ENCODE measurements at regions not wholly inside any gene's neighbourhood (a gene's known extent, or its start where the extent isn't known, plus 50 kb on each side); places are given as distances from the start of the nearest gene placed in this dataset.
A peak's percentile ranks its signal among the peaks of the same experiment; 100 is the strongest.
"Not testable (repeated sequence)": the region's sequence is repeated elsewhere in the genome, so short reads cannot be mapped to it uniquely, and the experiment has no call there.

DNA sequence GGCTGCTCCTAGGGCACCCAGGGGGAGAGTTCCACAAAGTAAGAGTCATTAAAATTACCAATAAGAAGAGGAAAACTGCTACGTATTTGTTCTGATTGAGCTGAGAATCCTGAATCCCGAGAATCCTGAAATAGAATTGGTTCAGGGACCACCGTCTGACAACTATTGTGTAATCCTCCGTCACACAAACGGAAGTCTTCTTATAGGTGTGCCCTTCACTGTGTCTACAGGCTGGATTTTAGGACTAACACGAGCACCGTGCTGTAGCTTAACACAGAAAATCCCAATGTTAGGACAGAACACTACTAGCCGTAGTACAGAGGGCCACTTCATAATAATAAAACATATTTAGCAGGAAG is 50.6 kb upstream of the RNF182 start:
- H3K27ac Mint-ChIP-seq: peak overlapping the region; percentile 95
- H3K36me3 Mint-ChIP-seq: no peaks in the 10 kb centered on the region
- no peak for DNase-seq (ENCODE audit: extremely low spot score, unreplicated experiment)
- TF ChIP-seq, protein P1, sequence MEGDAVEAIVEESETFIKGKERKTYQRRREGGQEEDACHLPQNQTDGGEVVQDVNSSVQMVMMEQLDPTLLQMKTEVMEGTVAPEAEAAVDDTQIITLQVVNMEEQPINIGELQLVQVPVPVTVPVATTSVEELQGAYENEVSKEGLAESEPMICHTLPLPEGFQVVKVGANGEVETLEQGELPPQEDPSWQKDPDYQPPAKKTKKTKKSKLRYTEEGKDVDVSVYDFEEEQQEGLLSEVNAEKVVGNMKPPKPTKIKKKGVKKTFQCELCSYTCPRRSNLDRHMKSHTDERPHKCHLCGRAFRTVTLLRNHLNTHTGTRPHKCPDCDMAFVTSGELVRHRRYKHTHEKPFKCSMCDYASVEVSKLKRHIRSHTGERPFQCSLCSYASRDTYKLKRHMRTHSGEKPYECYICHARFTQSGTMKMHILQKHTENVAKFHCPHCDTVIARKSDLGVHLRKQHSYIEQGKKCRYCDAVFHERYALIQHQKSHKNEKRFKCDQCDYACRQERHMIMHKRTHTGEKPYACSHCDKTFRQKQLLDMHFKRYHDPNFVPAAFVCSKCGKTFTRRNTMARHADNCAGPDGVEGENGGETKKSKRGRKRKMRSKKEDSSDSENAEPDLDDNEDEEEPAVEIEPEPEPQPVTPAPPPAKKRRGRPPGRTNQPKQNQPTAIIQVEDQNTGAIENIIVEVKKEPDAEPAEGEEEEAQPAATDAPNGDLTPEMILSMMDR (conservative IDR thresholded peaks at IDR 0.05): no peak
- peaks cover 4% of the 10 kb centered on the region for H3K27me3 Mint-ChIP-seq
- H3K4me1 Mint-ChIP-seq (ENCODE audit: unreplicated experiment): peaks cover 8% of the 10 kb centered on the region
- H3K4me3 Mint-ChIP-seq: peak overlapping the region; percentile 88
- H3K9me3 Mint-ChIP-seq: peaks cover 10% of the 10 kb centered on the region

DNA sequence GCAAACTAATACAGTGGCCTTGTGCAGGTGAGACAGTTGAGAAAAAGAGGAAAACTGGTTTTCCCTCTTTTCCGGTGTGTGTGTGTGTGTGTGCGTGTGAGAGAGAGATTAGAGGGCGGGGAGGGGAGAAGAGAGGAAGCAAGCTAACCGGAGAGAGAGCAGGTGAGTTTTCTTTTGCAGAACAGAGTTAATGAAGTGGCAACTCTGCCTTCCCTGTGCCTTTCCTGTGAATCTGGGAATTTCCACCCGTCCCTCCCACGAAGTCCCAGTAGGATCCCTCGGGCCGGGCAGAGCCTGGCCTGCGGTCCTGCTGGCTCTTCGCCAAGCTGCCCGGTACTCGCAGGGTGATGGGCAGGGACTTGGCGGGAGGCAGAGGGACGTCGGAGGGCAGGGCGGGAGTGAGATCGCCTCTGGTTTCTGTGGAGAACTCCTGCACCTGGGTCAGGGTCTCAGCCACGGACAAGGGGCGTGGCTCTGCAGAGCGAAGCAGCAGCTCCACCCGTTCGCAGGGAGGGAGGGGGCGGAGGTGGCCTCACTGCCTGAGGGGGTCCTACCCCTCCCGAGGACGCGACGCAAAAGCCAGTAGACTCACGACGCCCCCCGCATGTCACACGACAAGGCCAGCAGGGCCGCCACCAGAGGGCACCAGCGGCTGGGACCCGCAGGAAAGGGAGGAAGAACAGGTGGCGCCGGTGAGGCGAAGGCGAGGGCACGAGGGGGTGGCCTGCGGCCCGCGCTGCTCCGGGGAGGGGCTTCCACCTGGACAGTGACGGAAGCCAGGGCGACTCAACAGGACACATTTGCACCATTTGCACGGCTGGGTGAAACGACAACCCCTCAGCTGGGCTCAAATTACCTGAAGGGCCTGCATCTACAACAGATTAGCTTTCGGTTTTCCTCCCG is 51.2 kb upstream of the RNF182 start:
- TF ChIP-seq, protein P1 (conservative IDR thresholded peaks at IDR 0.05): peak; percentile 81
- peak; percentile 85 for DNase-seq (ENCODE audit: extremely low spot score, unreplicated experiment)
- Mint-ChIP-seq H3K9me3 (peaks cover 10% of the 10 kb centered on the region), H3K4me1 (ENCODE audit: unreplicated experiment) (peaks cover 8% of the 10 kb centered on the region), H3K27me3 (peaks cover 4% of the 10 kb centered on the region), H3K36me3 (no peaks in the 10 kb centered on the region), H3K4me3 (peak overlapping the region; percentile 88), H3K27ac (peak overlapping the region; percentile 95)

DNA sequence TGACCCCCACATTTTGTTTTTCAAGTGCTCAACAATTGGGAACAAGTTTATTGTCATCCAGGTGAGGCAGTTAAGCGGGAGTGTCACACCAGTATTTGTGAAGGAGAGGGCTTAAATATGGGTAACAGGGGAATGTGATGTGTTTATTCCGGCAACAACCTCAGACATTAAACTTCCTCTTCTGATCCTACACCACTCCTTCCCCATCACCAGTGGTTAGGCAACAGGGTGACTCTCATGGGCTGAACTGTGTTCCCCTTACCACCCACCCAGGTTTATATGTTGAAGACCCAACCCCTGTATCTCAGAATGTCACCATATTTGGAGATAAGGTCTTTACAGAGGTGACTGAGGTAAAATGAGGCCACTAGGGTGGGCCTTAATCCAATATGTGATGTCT is 52.1 kb upstream of the RNF182 start:
- H3K4me1 Mint-ChIP-seq (ENCODE audit: unreplicated experiment): peaks cover 8% of the 10 kb centered on the region
- peaks cover 4% of the 10 kb centered on the region for H3K27me3 Mint-ChIP-seq
- peak overlapping the region; percentile 88 for H3K4me3 Mint-ChIP-seq
- peaks cover 10% of the 10 kb centered on the region for H3K9me3 Mint-ChIP-seq
- no peaks in the 10 kb centered on the region for H3K36me3 Mint-ChIP-seq
- DNase-seq (ENCODE audit: extremely low spot score, unreplicated experiment): no peak
- TF ChIP-seq, protein P1 (conservative IDR thresholded peaks at IDR 0.05): no peak
- peak overlapping the region; percentile 95 for H3K27ac Mint-ChIP-seq

- DNase-seq (ENCODE audit: extremely low spot score, unreplicated experiment); H3K27ac Mint-ChIP-seq; H3K4me1 Mint-ChIP-seq (ENCODE audit: unreplicated experiment); H3K9me3 Mint-ChIP-seq; H3K4me3 Mint-ChIP-seq; H3K36me3 Mint-ChIP-seq; H3K27me3 Mint-ChIP-seq: not testable (repeated sequence)
Observed at GRCh38 chr6:13872006-13872405, 52.7 kb upstream of the RNF182 start.

- TF ChIP-seq, protein P1 (conservative IDR thresholded peaks at IDR 0.05): no peak
- Mint-ChIP-seq H3K9me3 (peaks cover 10% of the 10 kb centered on the region), H3K4me1 (ENCODE audit: unreplicated experiment) (peaks cover 8% of the 10 kb centered on the region), H3K27me3 (peaks cover 4% of the 10 kb centered on the region), H3K27ac (no peak overlapping the region), H3K4me3 (no peak overlapping the region), H3K36me3 (no peaks in the 10 kb centered on the region)
- DNase-seq (ENCODE audit: extremely low spot score, unreplicated experiment): no peak
Observed at GRCh38 chr6:13870214-13870830, 54.4 kb upstream of the RNF182 start.

GRCh38 chr6:13868236-13868635 is 53.9 kb upstream of the MCUR1 start:
- Mint-ChIP-seq H3K36me3 (no peaks in the 10 kb centered on the region), H3K27me3 (peaks cover 3% of the 10 kb centered on the region), H3K9me3 (peaks cover 10% of the 10 kb centered on the region), H3K4me3 (no peak overlapping the region), H3K27ac (no peak overlapping the region), H3K4me1 (ENCODE audit: unreplicated experiment) (peaks cover 16% of the 10 kb centered on the region)
- DNase-seq (ENCODE audit: extremely low spot score, unreplicated experiment): no peak
- TF ChIP-seq, protein P1 (conservative IDR thresholded peaks at IDR 0.05): no peak

Measured in type B pancreatic cell (in vitro differentiated cells).